ENCODE measurements at regions not wholly inside any gene's neighbourhood (a gene's known extent, or its start where the extent isn't known, plus 50 kb on each side); places are given as distances from the start of the nearest gene placed in this dataset.

- TF ChIP-seq EZH2 (IDR thresholded peaks at IDR 0.05; ENCODE audit: insufficient read depth, poor library complexity, severe bottlenecking), result no peak
- no peak for TF ChIP-seq EZH2phosphoT487 (IDR thresholded peaks at IDR 0.05; ENCODE audit: insufficient read depth, low read depth)
These were observed 573.2 kb downstream of the SOX5 start for GRCh38 chr12:23376238-23376637.

Data from GM23248 (cell line).